ENCODE measurements at regions not wholly inside any gene's neighbourhood (a gene's known extent, or its start where the extent isn't known, plus 50 kb on each side); places are given as distances from the start of the nearest gene placed in this dataset.

GRCh38 chr18:56443166-56443907 lies 195.1 kb downstream of the TXNL1 start:
- TF ChIP-seq, protein P1, sequence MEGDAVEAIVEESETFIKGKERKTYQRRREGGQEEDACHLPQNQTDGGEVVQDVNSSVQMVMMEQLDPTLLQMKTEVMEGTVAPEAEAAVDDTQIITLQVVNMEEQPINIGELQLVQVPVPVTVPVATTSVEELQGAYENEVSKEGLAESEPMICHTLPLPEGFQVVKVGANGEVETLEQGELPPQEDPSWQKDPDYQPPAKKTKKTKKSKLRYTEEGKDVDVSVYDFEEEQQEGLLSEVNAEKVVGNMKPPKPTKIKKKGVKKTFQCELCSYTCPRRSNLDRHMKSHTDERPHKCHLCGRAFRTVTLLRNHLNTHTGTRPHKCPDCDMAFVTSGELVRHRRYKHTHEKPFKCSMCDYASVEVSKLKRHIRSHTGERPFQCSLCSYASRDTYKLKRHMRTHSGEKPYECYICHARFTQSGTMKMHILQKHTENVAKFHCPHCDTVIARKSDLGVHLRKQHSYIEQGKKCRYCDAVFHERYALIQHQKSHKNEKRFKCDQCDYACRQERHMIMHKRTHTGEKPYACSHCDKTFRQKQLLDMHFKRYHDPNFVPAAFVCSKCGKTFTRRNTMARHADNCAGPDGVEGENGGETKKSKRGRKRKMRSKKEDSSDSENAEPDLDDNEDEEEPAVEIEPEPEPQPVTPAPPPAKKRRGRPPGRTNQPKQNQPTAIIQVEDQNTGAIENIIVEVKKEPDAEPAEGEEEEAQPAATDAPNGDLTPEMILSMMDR (IDR thresholded peaks at IDR 0.05): no peak
- no peak for TF ChIP-seq EZH2phosphoT487 (IDR thresholded peaks at IDR 0.05)
